Right hindlimb (tissue), 1 donor: ENCODE measurements at regions not wholly inside any gene's neighbourhood (a gene's known extent, or its start where the extent isn't known, plus 50 kb on each side); places are given as distances from the start of the nearest gene placed in this dataset.
A peak's percentile ranks its signal among the peaks of the same experiment; 100 is the strongest.

Experiments
- DNase-seq: peaks from one replicate; pipeline ENCODE4 v3.0.0-alpha.2; 2018

GRCh38 chr2:181771356-181771755 lies 91.0 kb upstream of the NEUROD1 start:
- DNase-seq: no peak

GRCh38 chr2:181772334-181772733 lies 92.0 kb upstream of the NEUROD1 start:
- no peak for DNase-seq

- DNase-seq: no peak
Measured at GRCh38 chr2:181772777-181773176, 92.5 kb upstream of the NEUROD1 start.

- no peak for DNase-seq
Measured at GRCh38 chr2:181774685-181775084, 94.4 kb upstream of the NEUROD1 start.

- DNase-seq: no peak
Measured at GRCh38 chr2:181776336-181776735, 96.0 kb upstream of the NEUROD1 start.

GRCh38 chr2:181777734-181778133 lies 97.4 kb upstream of the NEUROD1 start:
- DNase-seq: no peak

- DNase-seq: no peak
Measured at GRCh38 chr2:181778621-181779201, 98.4 kb upstream of the NEUROD1 start.

GRCh38 chr2:181779288-181780021 lies 99.1 kb upstream of the NEUROD1 start:
- no peak for DNase-seq

- peak; percentile 41 for DNase-seq
Measured at GRCh38 chr2:181780047-181780651, 99.8 kb upstream of the NEUROD1 start.

- DNase-seq: no peak
Measured at GRCh38 chr2:181780657-181781056, 100.3 kb upstream of the NEUROD1 start.

GRCh38 chr2:181781078-181781786 lies 100.9 kb upstream of the NEUROD1 start:
- DNase-seq: no peak

- DNase-seq: no peak
Measured at GRCh38 chr2:181782660-181783059, 102.3 kb upstream of the NEUROD1 start.

- DNase-seq: no peak
Measured at GRCh38 chr2:181784556-181784955, 104.2 kb upstream of the NEUROD1 start.

GRCh38 chr2:181785691-181786344 lies 105.5 kb upstream of the NEUROD1 start:
- no peak for DNase-seq

- DNase-seq: no peak
Measured at GRCh38 chr2:181786371-181787228, 104.9 kb upstream of the ITPRID2 start.

GRCh38 chr2:181787310-181788048 lies 104.1 kb upstream of the ITPRID2 start:
- DNase-seq: no peak

GRCh38 chr2:181788897-181789555 lies 102.5 kb upstream of the ITPRID2 start:
- no peak for DNase-seq

- DNase-seq: no peak
Measured at GRCh38 chr2:181789827-181790448, 101.6 kb upstream of the ITPRID2 start.

- DNase-seq: no peak
Measured at GRCh38 chr2:181790716-181791649, 100.5 kb upstream of the ITPRID2 start.
